H1 (cell line): ENCODE measurements at regions not wholly inside any gene's neighbourhood (a gene's known extent, or its start where the extent isn't known, plus 50 kb on each side); places are given as distances from the start of the nearest gene placed in this dataset.

ENCODE experiments used
- BRCA1 ChIP-seq: IDR thresholded peaks from 2 replicates; pipeline ENCODE4 v1.6.1; 2012; ENCODE audit warnings: low read depth, low read length, improper control_type of control experiment
- CBX5 ChIP-seq: fragments of 300-800, 300-1000 bp; sonication (generic); IDR thresholded peaks from 2 replicates; pipeline ENCODE4 v1.7.1; 2016; ENCODE audit warnings: antibody characterized with exemption, low read length, low read depth
- POU5F1 ChIP-seq: IDR thresholded peaks from 2 replicates; pipeline ENCODE4 v1.6.1; 2011; ENCODE audit warnings: low read depth, mild to moderate bottlenecking, low read length, moderate library complexity
- RXRA ChIP-seq: IDR thresholded peaks from 2 replicates; pipeline ENCODE4 v1.6.1; 2011; ENCODE audit warnings: low read depth, mild to moderate bottlenecking, low read length, moderate library complexity; ENCODE audit not compliant: insufficient read depth
- TAF1 ChIP-seq: IDR thresholded peaks from 2 replicates; pipeline ENCODE4 v1.6.1; 2011; ENCODE audit warnings: mild to moderate bottlenecking, low read depth, low read length
- ZNF274 ChIP-seq: IDR thresholded peaks from 2 replicates; pipeline ENCODE4 v1.7.0; 2012; ENCODE audit warnings: low read length, borderline replicate concordance; ENCODE audit errors: extremely low read depth
- TF ChIP-seq, protein P1 (sequence below): IDR thresholded peaks from 2 replicates; pipeline ENCODE4 v1.6.1; 2012; ENCODE audit warnings: low read length, inconsistent platforms

- TF ChIP-seq RXRA: no peak
- no peak for TF ChIP-seq POU5F1
- TF ChIP-seq, protein P1, sequence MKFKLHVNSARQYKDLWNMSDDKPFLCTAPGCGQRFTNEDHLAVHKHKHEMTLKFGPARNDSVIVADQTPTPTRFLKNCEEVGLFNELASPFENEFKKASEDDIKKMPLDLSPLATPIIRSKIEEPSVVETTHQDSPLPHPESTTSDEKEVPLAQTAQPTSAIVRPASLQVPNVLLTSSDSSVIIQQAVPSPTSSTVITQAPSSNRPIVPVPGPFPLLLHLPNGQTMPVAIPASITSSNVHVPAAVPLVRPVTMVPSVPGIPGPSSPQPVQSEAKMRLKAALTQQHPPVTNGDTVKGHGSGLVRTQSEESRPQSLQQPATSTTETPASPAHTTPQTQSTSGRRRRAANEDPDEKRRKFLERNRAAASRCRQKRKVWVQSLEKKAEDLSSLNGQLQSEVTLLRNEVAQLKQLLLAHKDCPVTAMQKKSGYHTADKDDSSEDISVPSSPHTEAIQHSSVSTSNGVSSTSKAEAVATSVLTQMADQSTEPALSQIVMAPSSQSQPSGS: no peak
- no peak for TF ChIP-seq CBX5
- no peak for TF ChIP-seq BRCA1
- TF ChIP-seq TAF1: no peak
- no peak for TF ChIP-seq ZNF274
Observed at GRCh38 chr5:54861212-54861894, 124.0 kb downstream of the ESM1 start (continued).
